HL-60 (cell line): ENCODE measurements at regions not wholly inside any gene's neighbourhood (a gene's known extent, or its start where the extent isn't known, plus 50 kb on each side); places are given as distances from the start of the nearest gene placed in this dataset.

Experiments used
- CTCF ChIP-seq: IDR thresholded peaks from one replicate; pipeline ENCODE4 v1.5.1; 2011; ENCODE audit warnings: low read length, control low read depth, inconsistent platforms; ENCODE audit not compliant: insufficient read depth
- POLR2AphosphoS5 ChIP-seq: IDR thresholded peaks from 2 replicates; pipeline ENCODE4 v1.6.1; 2012; ENCODE audit warnings: low read depth
- REST ChIP-seq: IDR thresholded peaks from 2 replicates; pipeline ENCODE4 v1.6.1; 2012; ENCODE audit warnings: low read depth; ENCODE audit not compliant: insufficient replicate concordance

GRCh38 chr15:63436872-63437375 lies 55.3 kb upstream of the CA12 start:
- TF ChIP-seq CTCF = no peak
- peak; percentile 63 for TF ChIP-seq POLR2AphosphoS5
- TF ChIP-seq REST = no peak
